MM.1S (cell line): ENCODE measurements at regions not wholly inside any gene's neighbourhood (a gene's known extent, or its start where the extent isn't known, plus 50 kb on each side); places are given as distances from the start of the nearest gene placed in this dataset.

ENCODE experiments used
- DNase-seq: peaks from one replicate; pipeline ENCODE4 v3.0.0-alpha.2; 2015
- H2AFZ ChIP-seq: fragments of 300-600 bp; sonication (generic); 2 replicates; pipeline ENCODE4 v1.6.0; 2016; ENCODE audit warnings: antibody characterized with exemption, low read length
- H3F3A ChIP-seq: fragments of 300-600 bp; sonication (generic); 2 replicates; pipeline ENCODE4 v1.6.1; 2016; ENCODE audit warnings: mild to moderate bottlenecking, antibody characterized with exemption, low read length, moderate library complexity, mixed read lengths; ENCODE audit not compliant: insufficient read depth
- H3K27ac ChIP-seq: fragments of 300-600 bp; sonication (generic); 2 replicates; pipeline ENCODE4 v1.5.1; 2016; ENCODE audit warnings: mild to moderate bottlenecking, low read length
- H3K27me3 ChIP-seq: fragments of 300-600 bp; sonication (generic); replicated peaks from 2 replicates; pipeline ENCODE4 v1.6.0; 2016; ENCODE audit warnings: low read length; ENCODE audit not compliant: insufficient read depth
- H3K36me3 ChIP-seq: fragments of 300-600 bp; sonication (generic); replicated peaks from 2 replicates; pipeline ENCODE4 v1.6.1; 2016; ENCODE audit warnings: mild to moderate bottlenecking, low read length, mixed read lengths; ENCODE audit not compliant: insufficient read depth
- H3K4me1 ChIP-seq: fragments of 300-600 bp; sonication (generic); 2 replicates; pipeline ENCODE4 v1.6.1; 2016; ENCODE audit warnings: low read length, mixed read lengths
- H3K4me2 ChIP-seq: fragments of 300-600 bp; sonication (generic); 2 replicates; pipeline ENCODE4 v1.6.0; 2016; ENCODE audit warnings: low read depth, low read length
- H3K4me3 ChIP-seq: fragments of 300-600 bp; sonication (generic); 2 replicates; pipeline ENCODE4 v1.5.1; 2016; ENCODE audit warnings: low read length, mixed read lengths
- H3K79me2 ChIP-seq: fragments of 300-600 bp; sonication (generic); 2 replicates; pipeline ENCODE4 v1.6.1; 2016; ENCODE audit warnings: mixed run types, low read length, mixed read lengths
- H3K9ac ChIP-seq: fragments of 300-600 bp; sonication (generic); 2 replicates; pipeline ENCODE4 v1.6.1; 2016; ENCODE audit warnings: low read length, mixed read lengths
- H3K9me2 ChIP-seq: fragments of 300-600 bp; sonication (generic); replicated peaks from 2 replicates; pipeline ENCODE4 v1.6.1; 2016; ENCODE audit warnings: mild to moderate bottlenecking, low read length, mixed read lengths; ENCODE audit not compliant: insufficient read depth
- H3K9me3 ChIP-seq: fragments of 300-600 bp; sonication (generic); replicated peaks from 2 replicates; pipeline ENCODE4 v1.6.1; 2016; ENCODE audit warnings: mild to moderate bottlenecking, low read length, mixed read lengths; ENCODE audit not compliant: insufficient read depth
- H4K20me1 ChIP-seq: fragments of 300-600 bp; sonication (generic); 2 replicates; pipeline ENCODE4 v1.6.1; 2016; ENCODE audit warnings: mild to moderate bottlenecking, low read length, moderate library complexity, mixed read lengths; ENCODE audit not compliant: insufficient read depth
- CTCF ChIP-seq: fragments of 300-600 bp; sonication (generic); IDR thresholded peaks from 2 replicates; pipeline ENCODE4 v1.5.1; 2016; ENCODE audit warnings: antibody characterized with exemption, low read length, mixed read lengths
- EZH2 ChIP-seq: fragments of 300-600 bp; sonication (generic); optimal IDR thresholded peaks from 2 replicates; pipeline ENCODE3; 2017; ENCODE audit warnings: low read depth, mild to moderate bottlenecking, antibody characterized with exemption, low read length, mixed read lengths
- EZH2phosphoT487 ChIP-seq: fragments of 300-600 bp; sonication (generic); IDR thresholded peaks from 2 replicates; pipeline ENCODE4 v1.6.1; 2018; ENCODE audit warnings: antibody characterized with exemption, low read length

- no peaks in the 10 kb centered on the region for H3K4me1 ChIP-seq
- H2AFZ ChIP-seq = no peak overlapping the region
- no peaks in the 10 kb centered on the region for H3K36me3 ChIP-seq
- TF ChIP-seq EZH2phosphoT487 = no peak
- H3K9me2 ChIP-seq = no peaks in the 10 kb centered on the region
- no peak overlapping the region for H3K9ac ChIP-seq
- H3K79me2 ChIP-seq = no peaks in the 10 kb centered on the region
- H3K4me2 ChIP-seq = no peak overlapping the region
- no peak for DNase-seq
- no peaks in the 10 kb centered on the region for H3F3A ChIP-seq
- H3K9me3 ChIP-seq = no peaks in the 10 kb centered on the region
- no peaks in the 10 kb centered on the region for H4K20me1 ChIP-seq
- H3K27ac ChIP-seq = no peak overlapping the region
- H3K27me3 ChIP-seq = no peaks in the 10 kb centered on the region
- no peak overlapping the region for H3K4me3 ChIP-seq
These were observed 243.0 kb upstream of the VWC2 start for GRCh38 chr7:49530481-49530880.

- TF ChIP-seq EZH2phosphoT487 = no peak
- no peak for TF ChIP-seq CTCF
- no peak for TF ChIP-seq EZH2
- no peak overlapping the region for H3K4me2 ChIP-seq
- no peak for DNase-seq
- no peaks in the 10 kb centered on the region for H3K9me3 ChIP-seq
- no peaks in the 10 kb centered on the region for H3K79me2 ChIP-seq
- no peaks in the 10 kb centered on the region for H3K27me3 ChIP-seq
- H3K9ac ChIP-seq = no peak overlapping the region
- no peaks in the 10 kb centered on the region for H3K9me2 ChIP-seq
- no peaks in the 10 kb centered on the region for H3K4me1 ChIP-seq
- no peaks in the 10 kb centered on the region for H3K36me3 ChIP-seq
- no peaks in the 10 kb centered on the region for H3F3A ChIP-seq
- H3K4me3 ChIP-seq = no peak overlapping the region
- H2AFZ ChIP-seq = no peak overlapping the region
- no peak overlapping the region for H3K27ac ChIP-seq
- H4K20me1 ChIP-seq = no peaks in the 10 kb centered on the region
These were observed 209.6 kb upstream of the VWC2 start for GRCh38 chr7:49563693-49564378.

- H3K36me3 ChIP-seq = no peaks in the 10 kb centered on the region
- H3K9me3 ChIP-seq = no peaks in the 10 kb centered on the region
- no peak overlapping the region for H2AFZ ChIP-seq
- DNase-seq = no peak
- H3K27me3 ChIP-seq = no peaks in the 10 kb centered on the region
- no peaks in the 10 kb centered on the region for H3F3A ChIP-seq
- H3K4me2 ChIP-seq = no peak overlapping the region
- no peaks in the 10 kb centered on the region for H3K9me2 ChIP-seq
- TF ChIP-seq CTCF (no peak), EZH2phosphoT487 (no peak), EZH2 (no peak)
- H3K9ac ChIP-seq = no peak overlapping the region
- H3K79me2 ChIP-seq = no peaks in the 10 kb centered on the region
- H3K4me3 ChIP-seq = no peak overlapping the region
- no peaks in the 10 kb centered on the region for H3K4me1 ChIP-seq
- H3K27ac ChIP-seq = no peak overlapping the region
- H4K20me1 ChIP-seq = no peaks in the 10 kb centered on the region
These were observed 209.1 kb upstream of the VWC2 start for GRCh38 chr7:49564379-49564714.

- no peak for DNase-seq
- no peak overlapping the region for H3K4me3 ChIP-seq
- H3K79me2 ChIP-seq = no peaks in the 10 kb centered on the region
- no peaks in the 10 kb centered on the region for H3K27me3 ChIP-seq
- H3K36me3 ChIP-seq = no peaks in the 10 kb centered on the region
- no peak overlapping the region for H3K27ac ChIP-seq
- H3K4me2 ChIP-seq = no peak overlapping the region
- no peaks in the 10 kb centered on the region for H3K9me3 ChIP-seq
- H4K20me1 ChIP-seq = no peaks in the 10 kb centered on the region
- TF ChIP-seq EZH2phosphoT487 (no peak), EZH2 (no peak), CTCF (no peak)
- no peak overlapping the region for H2AFZ ChIP-seq
- no peaks in the 10 kb centered on the region for H3K4me1 ChIP-seq
- no peaks in the 10 kb centered on the region for H3K9me2 ChIP-seq
- H3K9ac ChIP-seq = no peak overlapping the region
- no peaks in the 10 kb centered on the region for H3F3A ChIP-seq
These were observed 195.9 kb upstream of the VWC2 start for GRCh38 chr7:49577576-49577975.
